CD8-positive, alpha-beta memory T cell (primary cell): ENCODE measurements at regions not wholly inside any gene's neighbourhood (a gene's known extent, or its start where the extent isn't known, plus 50 kb on each side); places are given as distances from the start of the nearest gene placed in this dataset.

Experiments
- CTCF ChIA-PET: fragments of 350-600 bp; sonication (Branson Sonifier 250); formaldehyde crosslinking; loops from one replicate; lab custom pipeline; 2021; ENCODE audit warnings: antibody characterized with exemption; lab: Charles Lee
- POLR2A ChIA-PET: fragments of 350-600 bp; sonication (Branson Sonifier 250); formaldehyde crosslinking; loops from one replicate; lab custom pipeline; 2021; ENCODE audit warnings: antibody characterized with exemption; lab: Charles Lee
- DNase-seq, 5 donors: peaks; one replicate each; pipeline versions ENCODE4 v3.0.0 to v3.0.0-alpha.2; 2020 to 2022; ENCODE audit warnings: mixed read lengths in 1 of 5
- H3K27ac ChIP-seq: one replicate; pipeline ENCODE4 v1.7.0; 2013; ENCODE audit warnings: low read depth, mild to moderate bottlenecking, low read length, moderate library complexity
- H3K27me3 ChIP-seq: 2 replicates; pipeline ENCODE4 v1.7.0; 2013; ENCODE audit warnings: low read length, mild to moderate bottlenecking; ENCODE audit not compliant: insufficient read depth, poor library complexity, severe bottlenecking
- H3K36me3 ChIP-seq: 2 replicates; pipeline ENCODE4 v1.7.0; 2013; ENCODE audit warnings: mild to moderate bottlenecking, low read length, moderate library complexity; ENCODE audit not compliant: insufficient read depth
- H3K4me1 ChIP-seq: 2 replicates; pipeline ENCODE4 v1.7.0; 2013; ENCODE audit warnings: mild to moderate bottlenecking, low read length, moderate library complexity; ENCODE audit not compliant: insufficient read depth
- H3K4me3 ChIP-seq: 2 replicates; pipeline ENCODE4 v1.7.0; 2013; ENCODE audit warnings: mild to moderate bottlenecking, low read length
- H3K9me3 ChIP-seq: 2 replicates; pipeline ENCODE4 v1.7.0; 2013; ENCODE audit warnings: mild to moderate bottlenecking, low read length
- H3K27ac Mint-ChIP-seq, 8 donors: one replicate each; pipeline ENCODE4 v1.8.0; 2020 to 2021; ENCODE audit warnings: mixed read lengths in 8 of 8, mild to moderate bottlenecking in 6 of 8, inconsistent platforms in 3 of 8, moderate library complexity in 3 of 8
- H3K27me3 Mint-ChIP-seq, 2 donors: one replicate each; pipeline ENCODE4 v1.8.0; 2020 to 2021; ENCODE audit warnings: mixed read lengths in 2 of 2, mild to moderate bottlenecking in 1 of 2, moderate library complexity in 1 of 2
- H3K36me3 Mint-ChIP-seq, 3 donors: one replicate each; pipeline ENCODE4 v1.8.0; 2020 to 2021; ENCODE audit warnings: mixed read lengths in 3 of 3, inconsistent platforms in 1 of 3, mild to moderate bottlenecking in 1 of 3
- H3K4me1 Mint-ChIP-seq, 3 donors: one replicate each; pipeline ENCODE4 v1.8.0; 2020 to 2021; ENCODE audit warnings: mixed read lengths in 3 of 3, inconsistent platforms in 1 of 3, mild to moderate bottlenecking in 1 of 3
- H3K4me3 Mint-ChIP-seq, 7 donors: one replicate each; pipeline ENCODE4 v1.8.0; 2020 to 2021; ENCODE audit warnings: mixed read lengths in 7 of 7, mild to moderate bottlenecking in 6 of 7, moderate library complexity in 4 of 7, inconsistent platforms in 2 of 7
- H3K9me3 Mint-ChIP-seq, 5 donors: one replicate each; pipeline ENCODE4 v1.8.0; 2020 to 2022; ENCODE audit warnings: mixed read lengths in 5 of 5, mild to moderate bottlenecking in 3 of 5, moderate library complexity in 2 of 5, inconsistent platforms in 1 of 5

- Mint-ChIP-seq H3K27ac (peak overlapping the region in 1 of 8 donors; percentile 32), H3K36me3 (no peaks in the 10 kb centered on the region), H3K27me3 (peaks cover 3 to 7% of the 10 kb centered on the region in 2 donors), H3K9me3 (no peaks in the 10 kb centered on the region), H3K4me3 (no peak overlapping the region), H3K4me1 (peaks cover 0 to 3% (median 0%) of the 10 kb centered on the region in 3 donors)
- Histone ChIP-seq H3K36me3 (no peaks in the 10 kb centered on the region), H3K4me1 (no peaks in the 10 kb centered on the region), H3K4me3 (no peak overlapping the region), H3K9me3 (no peaks in the 10 kb centered on the region), H3K27ac (no peak overlapping the region), H3K27me3 (no peaks in the 10 kb centered on the region)
- ChIA-PET POLR2A (no interaction called here), CTCF (no interaction called here)
- DNase-seq, result no peak
These were observed 226.3 kb downstream of the FGF9 start for GRCh38 chr13:21897161-21897560.

DNA sequence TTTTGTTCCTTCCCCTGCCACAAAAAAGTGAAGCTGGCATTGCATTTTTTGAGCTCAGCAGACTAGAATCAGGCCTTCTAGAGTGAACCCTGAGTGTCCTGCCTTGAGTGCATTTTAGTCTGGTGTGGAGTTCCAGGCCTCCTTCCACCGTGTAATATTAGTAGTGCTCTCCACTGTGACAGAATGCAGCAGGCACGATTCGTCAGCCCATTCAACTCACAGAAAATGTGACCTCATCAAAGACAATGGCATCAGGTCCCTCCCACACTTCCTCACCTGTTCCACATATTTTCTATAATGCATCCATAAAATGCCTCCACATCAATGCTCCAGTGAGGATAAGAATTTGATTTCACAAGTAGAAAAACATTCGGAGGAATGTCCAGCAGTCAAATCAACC lies 227.6 kb downstream of the FGF9 start:
- H3K9me3 Mint-ChIP-seq, result no peaks in the 10 kb centered on the region
- H3K27me3 Mint-ChIP-seq, result peaks cover 3 to 7% of the 10 kb centered on the region in 2 donors
- Histone ChIP-seq H3K27ac (no peak overlapping the region), H3K36me3 (no peaks in the 10 kb centered on the region), H3K4me3 (no peak overlapping the region), H3K9me3 (no peaks in the 10 kb centered on the region), H3K27me3 (no peaks in the 10 kb centered on the region), H3K4me1 (no peaks in the 10 kb centered on the region)
- POLR2A ChIA-PET, result no interaction called here
- H3K27ac Mint-ChIP-seq, result no peak overlapping the region
- DNase-seq, result no peak
- CTCF ChIA-PET, result no interaction called here
- no peak overlapping the region for H3K4me3 Mint-ChIP-seq
- peaks cover 0 to 3% (median 0%) of the 10 kb centered on the region in 3 donors for H3K4me1 Mint-ChIP-seq
- no peaks in the 10 kb centered on the region for H3K36me3 Mint-ChIP-seq

DNA sequence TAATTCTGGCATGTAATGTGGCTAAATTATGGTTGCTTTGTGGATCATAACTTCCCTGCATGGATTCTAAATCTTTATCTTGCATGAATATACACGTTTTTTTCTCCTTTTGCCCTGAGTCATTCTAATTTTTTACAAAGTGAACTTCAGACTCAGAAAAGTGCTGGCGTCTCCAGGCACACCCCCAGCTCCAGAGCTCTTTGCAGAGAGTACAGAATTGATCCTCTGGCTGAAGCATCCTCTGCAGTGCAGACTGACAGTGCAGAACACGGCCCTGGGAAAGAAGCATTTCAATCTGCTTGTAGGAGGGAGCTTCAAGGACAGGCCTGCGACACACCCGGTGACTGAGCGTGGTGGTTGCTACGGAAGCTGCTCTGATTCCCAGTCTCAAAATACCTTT lies 228.1 kb downstream of the FGF9 start:
- Histone ChIP-seq H3K4me1 (no peaks in the 10 kb centered on the region), H3K27me3 (no peaks in the 10 kb centered on the region), H3K36me3 (no peaks in the 10 kb centered on the region), H3K9me3 (no peaks in the 10 kb centered on the region), H3K27ac (no peak overlapping the region), H3K4me3 (no peak overlapping the region)
- H3K4me3 Mint-ChIP-seq, result peak overlapping the region in 1 of 7 donors; percentile 21
- H3K9me3 Mint-ChIP-seq, result no peaks in the 10 kb centered on the region
- H3K4me1 Mint-ChIP-seq, result peaks cover 0 to 3% (median 0%) of the 10 kb centered on the region in 3 donors
- peaks cover 3 to 4% of the 10 kb centered on the region in 2 donors for H3K27me3 Mint-ChIP-seq
- ChIA-PET CTCF (no interaction called here), POLR2A (no interaction called here)
- H3K36me3 Mint-ChIP-seq, result no peaks in the 10 kb centered on the region
- H3K27ac Mint-ChIP-seq, result peak overlapping the region in 1 of 8 donors; percentile 42
- no peak for DNase-seq

DNA sequence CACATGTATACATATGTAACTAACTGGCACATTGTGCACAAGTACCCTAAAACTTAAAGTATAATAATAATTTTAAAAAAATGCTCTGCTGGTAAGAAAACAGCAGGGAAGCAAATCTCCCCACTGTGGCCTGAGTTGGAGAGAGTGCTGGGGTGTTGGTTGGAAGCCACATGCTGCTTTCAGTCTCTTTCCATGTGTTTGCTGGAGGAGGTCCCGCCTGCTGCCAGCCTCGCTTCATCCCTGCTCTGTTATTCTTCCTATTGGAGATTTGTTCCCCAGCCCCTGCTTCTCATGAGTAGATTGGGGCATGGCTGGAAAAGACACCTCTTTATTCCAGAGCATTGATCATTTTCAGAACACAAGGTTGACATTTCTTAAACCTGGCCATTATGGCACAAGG lies 230.5 kb downstream of the FGF9 start:
- Mint-ChIP-seq H3K9me3 (no peaks in the 10 kb centered on the region), H3K4me1 (no peaks in the 10 kb centered on the region), H3K36me3 (no peaks in the 10 kb centered on the region), H3K4me3 (no peak overlapping the region), H3K27me3 (peaks cover 3 to 4% of the 10 kb centered on the region in 2 donors), H3K27ac (no peak overlapping the region)
- no peak overlapping the region for H3K4me3 ChIP-seq
- no peaks in the 10 kb centered on the region for H3K4me1 ChIP-seq
- ChIA-PET POLR2A (no interaction called here), CTCF (no interaction called here)
- DNase-seq, result no peak
- H3K27ac ChIP-seq, result no peak overlapping the region
- no peaks in the 10 kb centered on the region for H3K36me3 ChIP-seq
- H3K9me3 ChIP-seq, result no peaks in the 10 kb centered on the region
- no peaks in the 10 kb centered on the region for H3K27me3 ChIP-seq

DNA sequence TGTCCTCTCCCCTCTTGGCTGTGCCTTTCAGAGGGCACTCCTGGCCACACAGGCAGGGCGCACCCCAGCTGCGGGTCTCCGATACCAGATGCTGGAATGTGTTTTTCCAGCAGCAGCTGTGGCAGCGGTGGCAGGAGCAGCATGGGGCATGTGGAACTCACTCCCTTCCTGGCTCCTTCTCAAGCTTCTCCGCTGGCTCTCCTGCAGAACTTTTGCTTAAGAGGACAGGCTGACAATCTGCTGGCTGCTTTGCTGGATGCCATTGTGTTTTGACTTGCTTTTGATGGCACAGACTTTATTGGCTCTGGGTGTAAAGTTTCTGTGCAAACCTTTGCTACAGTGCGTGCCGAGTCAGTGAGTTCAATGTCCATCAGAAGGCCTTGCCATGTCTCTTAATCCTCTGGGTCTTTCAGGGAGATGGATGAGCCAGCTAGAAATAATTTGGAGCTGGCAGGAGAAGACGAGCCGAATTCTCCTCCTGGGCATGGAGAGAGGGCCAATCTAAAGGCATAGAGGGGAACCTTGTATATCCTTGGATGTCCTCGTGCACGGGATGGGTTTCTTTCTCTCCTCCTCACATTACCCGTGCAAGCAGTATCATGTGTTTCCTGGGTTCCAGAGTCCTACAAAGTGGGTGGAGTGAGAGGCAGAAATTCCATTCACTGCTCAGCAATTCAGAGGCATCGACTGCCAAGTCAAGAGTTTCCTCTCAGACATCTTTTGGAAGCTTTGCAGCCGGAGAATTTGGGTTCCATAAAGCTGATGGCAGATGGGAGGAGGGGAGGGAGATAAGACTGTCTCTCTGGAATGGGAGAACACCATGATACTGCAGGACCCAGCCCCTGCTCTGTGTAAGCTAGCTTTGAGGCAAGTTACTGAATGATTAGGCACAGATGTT lies 231.2 kb downstream of the FGF9 start:
- ChIA-PET CTCF (interaction anchor here (0.8 kb wide), 1 partner anchor 9 kb away, joined by 3 read pairs; no protein-coding TSS in a partner anchor), POLR2A (no interaction called here)
- no peak overlapping the region for H3K27ac Mint-ChIP-seq
- no peaks in the 10 kb centered on the region for H3K4me1 ChIP-seq
- no peak overlapping the region for H3K4me3 Mint-ChIP-seq
- no peaks in the 10 kb centered on the region for H3K9me3 ChIP-seq
- H3K27me3 ChIP-seq, result no peaks in the 10 kb centered on the region
- H3K4me1 Mint-ChIP-seq, result no peaks in the 10 kb centered on the region
- DNase-seq, result no peak
- no peak overlapping the region for H3K4me3 ChIP-seq
- H3K27me3 Mint-ChIP-seq, result peaks cover 4% of the 10 kb centered on the region in 2 donors
- no peaks in the 10 kb centered on the region for H3K9me3 Mint-ChIP-seq
- H3K36me3 ChIP-seq, result no peaks in the 10 kb centered on the region
- no peaks in the 10 kb centered on the region for H3K36me3 Mint-ChIP-seq
- no peak overlapping the region for H3K27ac ChIP-seq

DNA sequence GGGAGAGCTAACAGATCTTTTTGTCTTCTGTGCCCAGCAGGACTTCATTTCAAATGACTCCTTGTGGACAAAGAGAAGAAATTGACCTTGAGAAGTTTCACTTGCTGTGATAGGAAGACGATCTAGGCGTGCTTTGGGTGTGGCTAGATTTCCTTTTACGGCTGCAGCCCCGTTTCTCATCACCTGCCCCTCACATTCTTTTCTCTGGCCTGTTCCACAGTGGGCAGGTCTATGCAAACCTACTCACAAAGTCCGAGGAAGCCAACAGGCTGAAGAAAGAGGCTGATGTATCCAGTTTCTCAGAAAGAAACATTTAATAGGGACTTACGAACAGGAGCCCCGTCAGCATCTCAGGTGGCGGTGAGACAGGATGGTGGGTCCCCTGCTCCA lies 231.8 kb downstream of the FGF9 start:
- no peak for DNase-seq
- ChIA-PET POLR2A (no interaction called here), CTCF (no interaction called here)
- peaks cover 3 to 4% of the 10 kb centered on the region in 2 donors for H3K27me3 Mint-ChIP-seq
- H3K36me3 ChIP-seq, result no peaks in the 10 kb centered on the region
- no peak overlapping the region for H3K4me3 ChIP-seq
- no peaks in the 10 kb centered on the region for H3K4me1 Mint-ChIP-seq
- H3K4me1 ChIP-seq, result no peaks in the 10 kb centered on the region
- no peaks in the 10 kb centered on the region for H3K27me3 ChIP-seq
- H3K36me3 Mint-ChIP-seq, result no peaks in the 10 kb centered on the region
- no peaks in the 10 kb centered on the region for H3K9me3 ChIP-seq
- H3K9me3 Mint-ChIP-seq, result no peaks in the 10 kb centered on the region
- no peak overlapping the region for H3K27ac ChIP-seq
- no peak overlapping the region for H3K27ac Mint-ChIP-seq
- H3K4me3 Mint-ChIP-seq, result no peak overlapping the region

- DNase-seq, result no peak
- Mint-ChIP-seq H3K27me3 (peaks cover 3 to 9% of the 10 kb centered on the region in 2 donors), H3K27ac (no peak overlapping the region), H3K36me3 (no peaks in the 10 kb centered on the region), H3K4me3 (no peak overlapping the region), H3K4me1 (no peaks in the 10 kb centered on the region), H3K9me3 (no peaks in the 10 kb centered on the region)
- no peaks in the 10 kb centered on the region for H3K9me3 ChIP-seq
- no peaks in the 10 kb centered on the region for H3K36me3 ChIP-seq
- no peak overlapping the region for H3K27ac ChIP-seq
- no peaks in the 10 kb centered on the region for H3K4me1 ChIP-seq
- H3K4me3 ChIP-seq, result no peak overlapping the region
- H3K27me3 ChIP-seq, result no peaks in the 10 kb centered on the region
- CTCF ChIA-PET, result no interaction called here
- POLR2A ChIA-PET, result no interaction called here
These were observed 234.6 kb downstream of the FGF9 start for GRCh38 chr13:21905486-21905885.

DNA sequence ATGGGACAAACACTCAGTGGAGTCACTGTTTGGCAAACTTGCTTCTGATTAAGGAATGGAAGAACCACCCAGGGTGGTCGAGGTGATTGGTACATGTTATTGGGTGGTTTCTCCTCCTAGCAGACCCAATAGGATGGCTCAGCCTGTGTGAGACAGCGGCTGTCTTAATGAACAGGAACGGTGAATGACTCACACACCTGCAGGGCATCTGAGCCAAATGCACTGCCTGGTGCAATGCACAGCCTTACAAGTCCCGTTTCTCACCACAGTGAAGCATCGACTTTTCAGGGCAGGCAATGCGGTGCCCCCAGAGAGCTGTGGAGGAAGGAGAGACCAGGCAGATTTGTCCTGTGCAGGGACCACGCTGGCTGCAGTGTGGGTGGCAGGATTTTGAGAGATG lies 238.5 kb downstream of the FGF9 start:
- H3K9me3 Mint-ChIP-seq, result no peaks in the 10 kb centered on the region
- H3K36me3 Mint-ChIP-seq, result no peaks in the 10 kb centered on the region
- POLR2A ChIA-PET, result no interaction called here
- Histone ChIP-seq H3K36me3 (no peaks in the 10 kb centered on the region), H3K4me3 (no peak overlapping the region), H3K27me3 (no peaks in the 10 kb centered on the region), H3K27ac (no peak overlapping the region), H3K9me3 (no peaks in the 10 kb centered on the region), H3K4me1 (no peaks in the 10 kb centered on the region)
- CTCF ChIA-PET, result no interaction called here
- no peak overlapping the region for H3K27ac Mint-ChIP-seq
- peaks cover 3 to 9% of the 10 kb centered on the region in 2 donors for H3K27me3 Mint-ChIP-seq
- DNase-seq, result no peak
- H3K4me1 Mint-ChIP-seq, result no peaks in the 10 kb centered on the region
- H3K4me3 Mint-ChIP-seq, result no peak overlapping the region
